ENCODE measurements at regions not wholly inside any gene's neighbourhood (a gene's known extent, or its start where the extent isn't known, plus 50 kb on each side); places are given as distances from the start of the nearest gene placed in this dataset.

DNA sequence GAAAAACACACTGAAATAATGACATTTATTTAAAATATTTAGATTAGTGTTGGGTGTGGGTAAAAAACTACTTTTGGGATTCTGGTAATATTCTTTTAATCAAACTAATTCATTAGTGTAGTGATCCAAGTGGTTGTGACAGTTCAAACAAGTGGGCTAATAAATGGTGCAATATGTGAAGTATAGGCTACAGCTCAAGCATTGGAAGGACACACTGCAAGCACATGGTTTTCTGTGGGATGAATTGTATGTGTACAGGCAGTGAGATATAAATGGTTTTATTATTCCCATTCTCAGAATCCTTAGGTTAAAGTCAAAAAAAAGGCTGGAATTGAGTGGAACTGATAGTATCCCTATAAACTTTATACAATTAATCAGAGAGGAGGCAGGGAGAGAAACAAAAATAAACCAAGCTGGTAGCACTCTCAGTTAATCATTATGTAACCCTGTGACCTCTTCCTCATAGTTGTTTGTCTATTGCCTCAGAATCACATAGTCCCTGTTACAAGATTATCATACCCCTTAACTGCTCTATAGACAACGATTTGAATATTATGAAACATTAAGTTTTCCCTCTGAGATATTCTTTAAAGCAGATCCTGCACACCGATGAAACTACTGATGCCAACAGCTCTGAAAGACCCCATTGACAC lies 1755.4 kb upstream of the ACO1 start:
- Histone ChIP-seq H2BK120ac (ENCODE audit: low read depth, low read length) (no peak overlapping the region), H3K4me2 (ENCODE audit: low read depth, low read length) (no peak overlapping the region), H3K9me1 (ENCODE audit: insufficient read depth, low read length) (no peaks in the 10 kb centered on the region), H3K14ac (replicated peaks; ENCODE audit: low read depth, low read length) (no peak overlapping the region), H2AFZ (replicated peaks; ENCODE audit: low read length, poor library complexity) (no peak overlapping the region), H3K27me3 (ENCODE audit: control insufficient read depth, insufficient read depth, low read length) (no peaks in the 10 kb centered on the region), H3K4me3 (ENCODE audit: insufficient read depth, low read depth, low read length) (no peak overlapping the region), H3K9me3 (ENCODE audit: control insufficient read depth, insufficient read depth, low read length) (no peaks in the 10 kb centered on the region), H3K56ac (ENCODE audit: extremely low read depth, insufficient read depth, low read length) (no peak overlapping the region), H4K20me1 (ENCODE audit: insufficient read depth, low read length) (no peaks in the 10 kb centered on the region), H3K23ac (ENCODE audit: low read depth, low read length) (no peak overlapping the region), H2AK5ac (ENCODE audit: low read depth, low read length) (no peak overlapping the region), H3K9ac (ENCODE audit: low read depth, low read length) (no peak overlapping the region), H4K8ac (ENCODE audit: low read depth in 2 of 2, low read length in 2 of 2) (no peak overlapping the region), H3K36me3 (ENCODE audit: control insufficient read depth, insufficient read depth, low read length) (no peaks in the 10 kb centered on the region), H4K91ac (ENCODE audit: insufficient read depth, low read depth, low read length) (no peak overlapping the region), H4K5ac (ENCODE audit: low read depth, low read length) (no peak overlapping the region), H3K18ac (ENCODE audit: low read depth, low read length) (no peak overlapping the region), H3K4me1 (ENCODE audit: control insufficient read depth, insufficient read depth, low read length) (no peaks in the 10 kb centered on the region), H2AK9ac (replicated peaks; ENCODE audit: low read depth, low read length, poor library complexity) (no peak overlapping the region), H2BK20ac (ENCODE audit: low read depth, low read length) (no peak overlapping the region), H3K27ac (ENCODE audit: insufficient read depth, low read length) (no peak overlapping the region), H3K4ac (ENCODE audit: low read depth, low read length) (no peak overlapping the region), H2BK5ac (ENCODE audit: low read depth, low read length, poor library complexity, severe bottlenecking) (no peak overlapping the region), H2BK15ac (ENCODE audit: low read depth, low read length) (no peak overlapping the region), H3K79me1 (ENCODE audit: low read depth in 1 of 2, low read length in 2 of 2) (no peaks in the 10 kb centered on the region)
- DNase-seq (no peak), ATAC-seq (ENCODE audit: low read depth) (no peak)
- dilution Hi-C loops (cut with HindIII; ENCODE audit: low sequenced_read_pairs, unreplicated experiment), result no loop called here
- CTCF ChIA-PET, result no interaction called here
- TF ChIP-seq MAZ (IDR thresholded peaks at IDR 0.05; ENCODE audit: borderline replicate concordance, low read depth, low read length) (no peak), FOS (IDR thresholded peaks at IDR 0.05; ENCODE audit: low read depth, low read length) (no peak), POLR2A (IDR thresholded peaks at IDR 0.05; ENCODE audit: low read depth, low read length) (no peak), RFX5 (IDR thresholded peaks at IDR 0.05; ENCODE audit: low read depth, low read length) (no peak), MAFK (IDR thresholded peaks at IDR 0.05; ENCODE audit: low read depth, low read length) (no peak), CEBPB (IDR thresholded peaks at IDR 0.05; ENCODE audit: low read depth, low read length) (no peak), SMC3 (IDR thresholded peaks at IDR 0.05; ENCODE audit: low read depth, low read length) (no peak), RCOR1 (IDR thresholded peaks at IDR 0.05; ENCODE audit: insufficient replicate concordance, low read length) (no peak), NFE2L2 (IDR thresholded peaks at IDR 0.05; ENCODE audit: low read depth, low read length) (no peak), MXI1 (IDR thresholded peaks at IDR 0.05; ENCODE audit: borderline replicate concordance, low read depth, low read length) (no peak), CHD1 (IDR thresholded peaks at IDR 0.05; ENCODE audit: low read depth, low read length) (no peak), RAD21 (IDR thresholded peaks at IDR 0.05; ENCODE audit: low read length) (no peak)
- TF ChIP-seq, protein P1, sequence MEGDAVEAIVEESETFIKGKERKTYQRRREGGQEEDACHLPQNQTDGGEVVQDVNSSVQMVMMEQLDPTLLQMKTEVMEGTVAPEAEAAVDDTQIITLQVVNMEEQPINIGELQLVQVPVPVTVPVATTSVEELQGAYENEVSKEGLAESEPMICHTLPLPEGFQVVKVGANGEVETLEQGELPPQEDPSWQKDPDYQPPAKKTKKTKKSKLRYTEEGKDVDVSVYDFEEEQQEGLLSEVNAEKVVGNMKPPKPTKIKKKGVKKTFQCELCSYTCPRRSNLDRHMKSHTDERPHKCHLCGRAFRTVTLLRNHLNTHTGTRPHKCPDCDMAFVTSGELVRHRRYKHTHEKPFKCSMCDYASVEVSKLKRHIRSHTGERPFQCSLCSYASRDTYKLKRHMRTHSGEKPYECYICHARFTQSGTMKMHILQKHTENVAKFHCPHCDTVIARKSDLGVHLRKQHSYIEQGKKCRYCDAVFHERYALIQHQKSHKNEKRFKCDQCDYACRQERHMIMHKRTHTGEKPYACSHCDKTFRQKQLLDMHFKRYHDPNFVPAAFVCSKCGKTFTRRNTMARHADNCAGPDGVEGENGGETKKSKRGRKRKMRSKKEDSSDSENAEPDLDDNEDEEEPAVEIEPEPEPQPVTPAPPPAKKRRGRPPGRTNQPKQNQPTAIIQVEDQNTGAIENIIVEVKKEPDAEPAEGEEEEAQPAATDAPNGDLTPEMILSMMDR (conservative IDR thresholded peaks at IDR 0.05; ENCODE audit: low read depth, low read length), result no peak
- TF ChIP-seq, protein P2, sequence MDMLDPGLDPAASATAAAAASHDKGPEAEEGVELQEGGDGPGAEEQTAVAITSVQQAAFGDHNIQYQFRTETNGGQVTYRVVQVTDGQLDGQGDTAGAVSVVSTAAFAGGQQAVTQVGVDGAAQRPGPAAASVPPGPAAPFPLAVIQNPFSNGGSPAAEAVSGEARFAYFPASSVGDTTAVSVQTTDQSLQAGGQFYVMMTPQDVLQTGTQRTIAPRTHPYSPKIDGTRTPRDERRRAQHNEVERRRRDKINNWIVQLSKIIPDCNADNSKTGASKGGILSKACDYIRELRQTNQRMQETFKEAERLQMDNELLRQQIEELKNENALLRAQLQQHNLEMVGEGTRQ (IDR thresholded peaks at IDR 0.05; ENCODE audit: low read depth, low read length), result no peak
- TF ChIP-seq, protein P3, sequence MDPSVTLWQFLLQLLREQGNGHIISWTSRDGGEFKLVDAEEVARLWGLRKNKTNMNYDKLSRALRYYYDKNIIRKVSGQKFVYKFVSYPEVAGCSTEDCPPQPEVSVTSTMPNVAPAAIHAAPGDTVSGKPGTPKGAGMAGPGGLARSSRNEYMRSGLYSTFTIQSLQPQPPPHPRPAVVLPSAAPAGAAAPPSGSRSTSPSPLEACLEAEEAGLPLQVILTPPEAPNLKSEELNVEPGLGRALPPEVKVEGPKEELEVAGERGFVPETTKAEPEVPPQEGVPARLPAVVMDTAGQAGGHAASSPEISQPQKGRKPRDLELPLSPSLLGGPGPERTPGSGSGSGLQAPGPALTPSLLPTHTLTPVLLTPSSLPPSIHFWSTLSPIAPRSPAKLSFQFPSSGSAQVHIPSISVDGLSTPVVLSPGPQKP (IDR thresholded peaks at IDR 0.05; ENCODE audit: borderline replicate concordance, low read depth, low read length), result no peak
- POLR2A ChIA-PET (ENCODE audit: unreplicated experiment), result no interaction called here
- intact Hi-C loops (cut with micrococcal nuclease), result no loop called here
- in situ Hi-C loops (cut with MboI; ENCODE audit: low sequenced_read_pairs), result no loop called here
- WGBS, 2 experiments (ENCODE audit: extremely low coverage in 2 of 2, insufficient read length in 1 of 2), result 40% methylated on average over 1 of the region's 2 CpGs; no CpG with 5 or more reads in 1 of the 2 experiments
- BruUV-seq (replicated peaks), result no TSS peak
